IMR-90 (cell line): ENCODE measurements at regions not wholly inside any gene's neighbourhood (a gene's known extent, or its start where the extent isn't known, plus 50 kb on each side); places are given as distances from the start of the nearest gene placed in this dataset.

Experiments used
- CTCF ChIP-seq: conservative IDR thresholded peaks from 2 replicates; pipeline ENCODE4 v1.5.1; 2012; ENCODE audit warnings: mild to moderate bottlenecking, low read depth, low read length, improper control_type of control experiment
- ELK1 ChIP-seq: fragments of 150-350 bp; IDR thresholded peaks from 2 replicates; pipeline ENCODE4 v1.6.1; 2016; ENCODE audit warnings: low read depth, mild to moderate bottlenecking, low read length, moderate library complexity, borderline replicate concordance
- MAFK ChIP-seq: IDR thresholded peaks from 2 replicates; pipeline ENCODE4 v1.6.1; 2012; ENCODE audit warnings: low read depth, low read length, improper control_type of control experiment
- NFE2L2 ChIP-seq: fragments of 150-350 bp; IDR thresholded peaks from 2 replicates; pipeline ENCODE4 v1.6.1; 2016; ENCODE audit warnings: low read depth, mild to moderate bottlenecking, low read length
- POLR2A ChIP-seq: IDR thresholded peaks from 2 replicates; pipeline ENCODE4 v1.6.1; 2012; ENCODE audit warnings: mild to moderate bottlenecking, low read depth, low read length
- RFX5 ChIP-seq: IDR thresholded peaks from 2 replicates; pipeline ENCODE4 v1.8.0; 2012; ENCODE audit warnings: low read depth, mild to moderate bottlenecking, low read length, moderate library complexity
- SMC3 ChIP-seq: fragments of 150-350 bp; IDR thresholded peaks from 2 replicates; pipeline ENCODE4 v1.6.1; 2016; ENCODE audit warnings: low read depth, mild to moderate bottlenecking, antibody characterized with exemption, low read length, moderate library complexity
- USF2 ChIP-seq: fragments of 150-350 bp; IDR thresholded peaks from 2 replicates; pipeline ENCODE4 v1.6.1; 2017; ENCODE audit warnings: mild to moderate bottlenecking, antibody characterized with exemption, low read length, low read depth

GRCh38 chr12:60415351-60415750 lies 819.5 kb downstream of the SLC16A7 start:
- TF ChIP-seq USF2 (no peak), CTCF (no peak), RFX5 (no peak), SMC3 (no peak), NFE2L2 (no peak), POLR2A (no peak), ELK1 (no peak), MAFK (no peak)
